NCI-H2029 treated with DMSO at 0.1 percent for 48 hours (cell line): ENCODE measurements at regions not wholly inside any gene's neighbourhood (a gene's known extent, or its start where the extent isn't known, plus 50 kb on each side); places are given as distances from the start of the nearest gene placed in this dataset.
A peak's percentile ranks its signal among the peaks of the same experiment; 100 is the strongest.
"Not testable (repeated sequence)": the region's sequence is repeated elsewhere in the genome, so short reads cannot be mapped to it uniquely, and the experiment has no call there.

Experiments
- DNase-seq: peaks from one replicate; lab custom pipeline; 2025; lab: John Stamatoyannopoulos, UW

DNA sequence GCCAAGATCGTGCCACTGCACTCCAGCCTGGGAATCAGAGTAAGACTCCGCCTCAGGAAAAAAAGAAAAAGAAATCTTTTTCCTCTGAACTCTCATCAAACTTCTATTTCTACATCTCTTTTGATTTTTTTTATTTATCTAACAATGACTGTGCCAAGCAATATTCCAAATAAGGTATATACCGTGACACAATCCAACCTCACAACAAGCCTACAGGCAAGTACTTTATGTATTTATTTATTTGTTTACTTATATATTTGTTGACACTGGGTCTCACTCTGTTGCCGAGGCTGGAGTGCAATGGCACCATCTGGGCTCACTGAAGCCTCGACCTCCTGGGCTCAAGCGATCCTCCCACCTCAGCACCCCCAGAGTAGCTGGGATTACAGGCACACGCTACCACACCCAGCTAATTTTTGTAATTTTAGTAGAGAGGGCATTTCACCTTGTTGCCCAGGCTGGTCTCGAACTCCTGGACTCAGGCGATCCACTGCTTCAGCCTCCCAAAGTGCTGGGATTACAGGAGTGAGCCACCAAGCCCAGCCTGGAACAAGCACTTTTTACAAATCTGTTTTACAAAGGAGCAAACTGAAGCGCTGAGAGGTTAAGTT is 94.9 kb upstream of the CHD2 start:
- DNase-seq = no peak

DNA sequence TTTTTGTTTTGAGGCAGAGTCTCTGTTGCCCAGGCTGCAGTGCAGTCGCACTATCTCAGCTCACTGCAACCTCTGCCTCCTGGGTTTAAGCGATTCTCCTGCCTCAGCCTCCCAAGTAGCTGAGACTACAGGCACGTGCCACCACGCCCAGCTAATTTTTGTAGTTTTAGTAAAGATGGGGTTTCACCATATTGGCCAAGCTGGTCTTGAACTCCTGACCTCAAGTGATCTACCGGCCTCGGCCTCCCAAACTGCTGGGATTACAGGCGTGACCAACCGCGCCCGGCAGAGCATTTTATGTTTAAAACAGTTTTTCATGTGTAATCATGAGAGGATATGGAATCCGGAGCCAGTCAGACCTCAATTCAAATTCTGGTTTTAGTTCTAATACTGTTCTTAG is 94.0 kb upstream of the CHD2 start:
- not testable (repeated sequence) for DNase-seq

DNA sequence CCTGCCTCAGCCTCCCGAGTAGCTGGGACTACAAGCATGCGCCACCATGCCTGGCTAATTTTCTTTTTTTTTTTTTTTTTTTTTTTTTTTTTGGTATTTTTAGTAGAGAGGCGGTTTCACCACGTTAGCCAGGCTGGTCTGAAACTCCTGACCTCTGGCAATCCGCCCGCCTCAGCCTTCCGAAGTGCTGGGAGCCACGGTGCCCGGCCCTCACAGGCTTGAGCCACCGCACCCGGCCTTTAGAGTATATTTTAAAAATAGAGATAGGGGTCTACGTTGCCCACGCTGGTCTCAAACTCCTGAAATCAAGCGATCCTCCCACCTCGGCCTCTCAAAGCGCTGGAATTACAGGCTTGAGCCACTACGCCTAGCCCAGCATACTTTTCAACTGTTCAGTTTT is 93.4 kb upstream of the CHD2 start:
- DNase-seq = no peak

DNA sequence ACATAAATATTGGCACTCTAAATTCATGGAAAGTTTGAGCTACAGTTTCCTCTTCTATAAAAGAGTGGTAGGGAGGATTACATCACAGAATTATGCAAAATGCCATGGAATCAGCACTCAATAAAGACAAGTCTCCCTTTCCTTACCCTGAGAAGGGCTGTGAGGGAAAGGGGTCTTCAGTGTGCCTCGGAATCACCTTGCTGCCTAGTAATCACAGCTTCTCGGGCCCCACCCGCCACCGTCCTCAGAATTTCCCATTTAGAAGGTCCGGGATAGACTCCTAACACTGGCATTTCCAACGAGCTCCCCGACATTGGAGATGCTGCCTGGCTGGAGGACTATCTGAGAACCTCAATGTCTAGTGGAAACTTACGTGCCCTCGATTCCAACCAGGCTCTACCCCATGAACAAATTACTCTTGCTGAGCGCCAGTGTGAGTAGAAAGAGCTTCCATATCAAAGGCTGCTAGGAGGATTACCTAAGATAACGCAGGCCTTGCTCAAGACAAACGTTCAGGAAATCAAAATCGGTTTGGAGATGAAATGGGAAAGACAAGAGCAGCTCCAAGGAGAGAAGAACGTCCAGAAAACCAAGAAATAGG is 92.1 kb upstream of the CHD2 start:
- DNase-seq = no peak

DNA sequence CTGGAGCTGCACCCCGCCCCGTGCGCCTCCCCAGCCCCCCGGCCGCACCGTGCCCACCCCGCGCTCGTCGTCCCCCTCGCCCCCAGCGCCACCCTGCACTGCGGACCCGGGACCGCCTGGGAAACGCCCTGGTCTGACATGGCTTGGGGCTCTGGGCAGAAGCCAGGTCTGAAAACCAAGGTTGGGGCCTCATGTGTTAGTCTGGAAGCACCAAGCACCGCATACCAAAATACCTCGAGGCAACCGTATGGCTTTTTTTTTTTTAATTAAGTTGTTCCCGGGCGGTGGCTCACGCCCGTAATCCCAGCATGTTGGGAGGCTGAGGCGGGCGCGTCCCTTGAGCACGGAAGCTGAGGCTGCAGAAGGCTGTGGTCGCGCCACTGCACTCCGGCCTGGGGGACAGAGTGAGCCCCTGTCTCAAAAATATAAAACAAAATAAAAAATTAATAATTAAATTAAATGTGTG is 91.5 kb upstream of the CHD2 start:
- no peak for DNase-seq

DNA sequence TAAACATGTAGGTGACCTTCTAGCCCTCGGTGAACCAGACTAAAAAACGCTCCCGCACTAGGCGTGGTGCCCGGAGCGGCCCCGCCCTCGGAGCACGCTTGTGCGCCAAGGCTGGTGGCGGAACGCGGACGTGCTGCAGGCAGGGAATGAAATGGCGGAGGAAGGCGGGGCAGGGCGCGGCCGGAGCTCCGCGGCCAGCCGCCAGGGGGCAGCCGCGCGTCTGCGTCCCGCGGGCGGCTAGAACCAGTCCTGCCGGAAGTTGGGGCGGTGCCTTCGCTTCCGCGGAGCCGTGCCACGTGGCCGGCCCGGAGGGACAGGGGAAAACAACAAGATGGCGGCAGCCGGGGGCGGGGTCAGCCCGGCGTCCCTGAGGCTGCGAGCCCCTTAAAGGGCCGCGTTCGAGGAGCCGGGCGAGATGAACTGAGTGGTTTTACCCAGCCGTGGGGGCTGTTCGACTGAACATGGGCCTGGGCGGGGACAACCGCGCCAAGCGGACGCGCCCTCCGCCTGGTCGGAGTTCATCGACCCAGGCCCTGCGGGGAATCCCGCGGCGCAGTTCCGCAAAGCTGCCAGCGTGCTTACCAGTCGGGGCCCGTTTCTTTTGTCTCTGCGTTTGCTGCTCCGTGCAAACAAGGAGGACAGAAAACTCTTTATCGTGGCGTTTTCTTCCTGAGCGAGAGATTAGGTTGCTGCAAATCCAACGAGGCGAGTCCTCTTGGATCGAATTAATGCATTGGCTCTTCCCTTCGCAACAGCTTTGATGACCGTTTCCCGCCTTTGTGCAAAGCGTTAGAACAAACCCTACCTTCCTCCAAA is 90.9 kb upstream of the CHD2 start:
- peak; percentile 58 for DNase-seq

DNA sequence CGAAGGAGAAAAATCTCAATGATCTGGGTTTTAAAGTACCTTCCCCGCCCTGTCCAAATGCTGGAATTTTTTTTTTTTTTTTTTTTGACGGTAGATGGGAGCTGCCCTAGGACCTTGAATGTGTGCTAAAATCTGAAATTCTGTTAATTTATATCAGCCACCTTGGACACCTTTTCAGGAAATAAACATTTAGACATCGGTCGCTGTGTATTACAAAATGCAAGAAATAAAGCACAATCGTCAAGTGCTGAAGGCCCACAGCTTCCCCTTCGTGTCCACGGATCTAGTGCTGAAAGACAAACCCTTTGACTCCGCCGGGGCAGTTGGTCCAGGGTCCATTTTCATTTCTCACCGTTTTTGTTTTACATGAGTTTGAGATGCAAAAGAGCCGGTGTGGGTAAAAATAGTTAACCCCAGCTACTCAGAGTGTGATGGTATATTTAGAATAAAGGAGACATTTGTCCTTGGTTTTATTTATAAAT is 90.2 kb upstream of the CHD2 start:
- DNase-seq = no peak

DNA sequence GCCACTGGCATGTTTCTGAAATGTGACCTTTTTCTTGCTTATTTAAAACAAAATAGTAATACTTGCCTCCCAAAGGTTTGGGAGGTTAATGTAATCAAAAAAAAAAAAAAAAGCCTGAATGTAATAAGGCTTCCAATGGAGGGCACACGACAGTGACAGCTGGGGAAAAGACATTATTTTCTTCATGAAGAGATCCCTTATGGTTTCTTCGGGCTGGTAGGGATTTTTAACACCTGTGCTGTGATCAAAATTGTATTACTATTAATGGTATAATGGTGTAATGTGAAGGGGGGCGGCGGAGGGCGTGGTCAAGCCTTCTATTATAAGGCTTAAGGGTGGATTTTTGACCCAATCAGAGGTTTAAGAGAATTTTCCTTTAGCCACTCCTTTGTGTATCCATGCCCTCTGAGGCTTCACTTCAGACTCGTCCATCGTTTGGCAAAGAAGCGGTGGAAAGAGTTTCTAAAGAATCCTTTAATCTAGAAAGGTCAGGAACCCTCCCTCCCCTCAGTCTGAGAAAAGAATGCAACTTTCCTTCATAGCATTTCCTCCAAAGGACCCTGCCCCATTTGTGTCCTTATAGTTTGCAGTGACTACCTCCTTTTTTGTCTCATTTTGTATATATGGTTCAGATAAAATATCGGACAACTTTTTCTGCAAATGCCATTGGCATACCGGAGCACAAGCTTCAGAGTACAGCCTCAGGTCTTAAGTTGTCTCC is 89.5 kb upstream of the CHD2 start:
- peak; percentile 70 for DNase-seq

DNA sequence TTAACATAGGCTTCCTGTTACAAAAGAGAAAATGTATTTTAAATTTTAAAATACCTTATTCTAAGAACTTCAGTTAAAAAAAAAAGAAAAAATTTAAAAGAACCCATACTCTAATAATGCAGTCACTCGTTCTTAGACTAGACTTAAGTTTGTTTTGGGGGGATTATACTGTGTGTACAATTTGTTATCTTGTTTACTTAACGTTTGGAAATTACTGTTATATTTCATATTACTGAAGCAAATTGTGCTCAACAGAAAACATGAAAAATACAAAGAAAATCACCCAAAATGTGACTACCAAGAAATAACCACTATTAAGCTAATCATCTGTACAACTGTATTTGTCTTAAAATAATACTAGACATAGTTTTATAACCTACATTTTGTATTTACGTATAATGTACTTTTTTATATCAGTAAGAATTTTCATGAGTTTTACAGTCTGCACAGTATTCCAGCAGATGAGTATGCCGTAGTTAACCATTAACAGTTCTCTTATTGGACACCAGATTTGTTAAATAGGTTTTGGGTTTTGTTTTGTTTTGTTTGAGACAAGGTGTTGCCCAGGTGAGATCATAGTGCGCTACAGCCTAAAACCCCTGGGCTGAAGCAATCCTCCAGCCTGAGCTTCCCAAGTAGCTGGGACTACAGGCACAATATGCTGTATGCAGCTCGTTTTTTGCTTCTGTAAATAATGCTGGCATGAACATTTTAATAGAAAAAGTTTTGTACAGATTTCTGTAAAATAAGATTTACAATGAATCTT is 88.8 kb upstream of the CHD2 start:
- DNase-seq = peak; percentile 57

DNA sequence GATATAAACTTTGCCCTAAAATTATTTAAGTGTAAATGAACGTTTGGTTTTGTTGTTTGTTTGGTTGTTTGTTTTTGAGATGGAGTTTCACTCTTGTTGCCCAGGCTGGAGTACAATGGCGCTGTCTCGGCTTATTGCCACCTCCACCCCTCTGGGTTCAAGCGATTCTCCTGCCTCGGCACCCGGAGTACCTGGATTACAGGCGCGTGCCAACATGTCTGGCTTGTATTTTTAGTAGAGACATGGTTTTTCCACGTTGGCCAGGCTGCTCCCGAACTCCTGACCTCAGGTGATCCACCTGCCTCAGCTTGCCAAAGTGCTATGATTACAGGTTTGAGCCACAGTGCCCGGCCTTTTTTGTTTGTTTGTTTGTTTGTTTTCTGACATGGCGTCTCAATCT is 87.9 kb upstream of the CHD2 start:
- no peak for DNase-seq

DNA sequence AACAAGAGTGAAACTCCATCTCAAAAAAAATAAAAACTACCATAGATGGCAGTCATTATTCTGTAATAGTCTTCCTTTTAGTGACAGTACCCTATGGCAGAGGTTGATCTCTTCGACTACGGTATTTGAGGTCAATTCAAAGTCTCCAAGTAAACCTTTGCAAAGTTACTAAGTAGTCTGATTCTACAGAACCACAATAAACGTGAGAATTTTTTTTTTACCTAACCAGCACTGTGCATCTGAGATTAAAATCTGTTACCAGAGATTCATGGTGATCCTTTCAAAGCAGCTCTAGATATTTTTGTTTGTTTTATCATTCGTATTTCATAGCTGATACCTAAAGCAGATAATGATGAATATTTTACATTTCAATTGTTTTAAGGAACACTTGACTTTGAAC is 86.6 kb upstream of the CHD2 start:
- no peak for DNase-seq

DNA sequence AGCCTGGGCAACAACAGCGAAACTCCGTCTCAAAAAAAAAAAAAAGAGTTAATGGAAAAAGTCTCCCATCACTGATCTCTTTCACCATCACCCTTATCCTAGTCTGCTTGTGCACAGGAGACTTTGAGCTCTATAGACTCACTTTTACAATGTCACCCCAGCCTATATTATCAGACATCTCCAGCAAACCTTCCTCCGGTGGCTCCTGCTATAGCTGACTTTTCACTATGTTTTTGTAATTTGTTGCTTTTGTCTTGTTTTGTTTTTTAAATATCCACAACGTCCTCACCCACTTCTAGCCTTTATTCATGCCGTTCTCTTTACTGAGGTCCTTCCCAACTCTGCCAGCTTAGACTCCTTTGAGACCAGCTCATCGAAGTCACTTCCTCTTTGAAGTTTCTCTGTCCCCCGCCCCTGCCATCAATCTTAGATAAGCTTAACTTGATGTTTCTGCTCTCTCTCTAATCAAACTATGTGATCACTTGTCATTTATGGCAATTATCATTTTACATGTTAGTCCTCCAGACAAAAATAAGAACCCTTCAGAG is 82.7 kb upstream of the CHD2 start:
- no peak for DNase-seq

DNA sequence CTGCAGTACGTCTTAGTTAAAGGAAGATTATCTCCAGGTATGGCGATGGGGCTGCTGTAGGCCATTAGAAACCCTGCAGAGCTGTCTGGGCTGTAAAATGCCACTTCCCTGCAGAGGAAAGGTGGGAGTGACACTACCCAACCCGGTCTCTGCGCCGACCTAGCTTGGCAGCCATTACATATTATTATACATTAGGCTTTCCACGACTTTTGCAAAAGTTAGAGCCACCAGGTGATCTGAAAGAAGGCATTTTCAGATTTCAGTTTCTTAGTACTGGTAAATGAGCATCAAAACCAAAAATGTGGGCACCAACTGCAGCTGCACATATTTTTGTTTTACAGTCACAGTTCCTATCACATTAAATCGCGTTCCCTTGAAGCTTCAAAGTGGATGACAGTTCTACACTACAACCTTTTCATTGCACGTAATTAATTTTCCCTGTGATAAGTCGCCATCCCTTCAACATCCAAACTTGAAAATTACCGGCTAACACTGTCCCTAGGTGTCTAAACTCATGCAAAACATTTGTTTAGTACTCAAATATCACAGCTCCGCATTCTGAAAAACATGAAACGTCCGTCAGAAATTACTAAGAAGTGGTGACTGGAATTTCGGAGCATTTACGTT is 81.4 kb upstream of the CHD2 start:
- peak; percentile 13 for DNase-seq

DNA sequence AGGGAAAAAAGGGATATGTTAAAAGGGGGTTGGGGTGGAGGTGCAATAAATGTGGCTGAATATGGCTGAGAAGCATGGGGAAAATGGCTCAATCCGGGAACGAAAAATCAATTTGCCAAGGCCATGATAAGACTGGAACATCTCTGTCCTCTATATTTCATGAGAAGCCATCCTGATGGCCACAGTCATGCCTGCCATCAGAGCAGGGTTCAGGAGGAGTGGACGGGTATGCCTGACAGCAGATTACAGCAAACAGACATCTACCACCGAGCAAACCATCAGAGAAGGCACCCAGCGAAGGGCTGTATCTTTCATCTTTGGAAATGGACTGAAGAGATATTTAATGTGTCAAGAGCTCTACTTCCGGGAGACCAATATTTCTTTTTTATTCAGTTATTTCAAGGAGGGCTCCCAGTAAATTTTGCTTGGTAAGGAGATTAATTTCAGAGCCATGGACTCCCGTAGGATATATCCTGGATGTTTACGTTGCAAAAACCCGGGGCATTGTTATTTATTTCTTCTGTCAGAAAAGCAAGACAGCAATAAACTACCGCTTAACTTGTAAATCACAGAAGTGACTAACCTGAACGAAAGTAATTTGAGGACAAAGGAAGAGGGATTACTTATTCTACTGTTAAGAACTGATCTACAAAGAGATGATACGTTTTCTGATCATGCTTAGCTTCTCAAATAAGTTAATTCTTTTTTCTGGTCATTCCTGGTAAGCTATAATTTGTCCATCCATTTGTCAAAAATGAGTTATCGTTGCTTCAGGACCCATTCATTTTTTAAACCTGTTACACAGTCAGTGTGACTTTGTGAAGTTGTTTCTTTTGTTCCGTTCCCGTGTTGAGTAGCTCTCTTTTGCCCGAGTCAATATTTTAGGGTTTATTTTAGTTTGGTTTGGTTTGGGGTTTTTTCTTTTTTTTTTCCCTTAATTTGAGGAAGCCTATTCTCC is 80.6 kb upstream of the CHD2 start:
- DNase-seq = no peak

DNA sequence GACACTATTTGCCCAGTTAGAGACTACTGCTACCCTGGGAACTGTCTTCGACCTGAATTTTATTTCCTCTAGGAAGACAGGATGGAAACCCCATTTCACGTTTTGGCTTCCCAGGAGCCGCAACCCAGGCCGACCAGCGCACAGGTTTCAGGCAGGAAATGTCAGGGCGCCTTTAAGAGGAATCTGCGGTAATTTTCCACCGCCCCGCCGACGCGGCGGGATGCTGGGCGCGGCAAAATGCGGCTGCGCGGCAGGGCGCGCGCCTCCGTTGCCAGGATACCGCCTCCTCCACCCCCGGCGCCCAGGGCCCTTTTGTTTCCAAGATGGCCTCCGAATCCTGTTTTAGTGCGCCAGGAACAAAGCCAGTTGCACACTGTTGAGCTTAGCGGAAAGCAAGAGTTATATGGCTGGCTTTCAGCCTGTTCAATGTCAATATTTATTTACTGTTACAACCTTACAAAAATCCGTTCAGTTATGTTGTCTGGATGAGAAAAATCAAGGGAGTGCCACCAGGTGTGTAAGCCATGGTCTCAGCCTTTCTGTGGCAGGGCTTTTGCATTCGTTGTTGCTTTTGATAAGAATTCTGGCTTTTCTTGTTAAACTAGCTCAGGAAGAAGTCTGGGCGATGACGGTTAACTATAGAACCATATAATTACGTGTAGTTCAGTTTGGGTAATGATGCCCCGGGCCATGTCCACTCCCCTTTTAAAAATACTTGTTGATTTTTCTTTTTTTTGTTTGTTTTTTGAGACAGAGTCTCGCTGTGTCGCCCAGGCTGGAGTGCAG is 79.7 kb upstream of the CHD2 start:
- DNase-seq = peak; percentile 75

DNA sequence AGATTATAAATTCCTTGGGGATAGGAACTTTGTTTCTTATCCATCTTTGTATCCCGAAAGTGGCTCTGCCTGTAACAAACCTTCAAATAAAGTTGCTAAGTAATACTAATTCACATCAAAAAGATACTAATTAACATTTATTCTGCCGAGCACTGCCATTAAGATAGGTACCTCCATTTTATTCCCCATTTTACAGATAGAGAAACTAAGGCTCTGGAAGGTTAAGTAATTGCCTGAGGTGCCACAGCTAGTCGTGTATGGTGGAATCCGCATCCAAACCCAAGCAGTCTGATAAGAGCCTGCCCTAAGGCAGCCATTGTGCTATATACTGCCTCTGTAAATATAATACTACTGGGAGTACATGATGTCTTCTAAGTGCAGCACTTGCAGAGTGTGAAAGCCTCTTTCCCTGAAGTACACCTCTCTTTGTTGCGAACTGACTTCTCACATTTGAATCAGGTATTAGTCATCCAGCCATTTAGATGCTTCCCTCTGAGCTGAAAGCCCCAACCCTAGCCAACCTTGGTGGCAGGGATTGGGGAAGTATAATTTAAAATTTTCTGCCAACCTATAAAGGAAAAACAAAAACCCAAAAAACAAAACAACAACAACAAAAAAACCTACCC is 78.5 kb upstream of the CHD2 start:
- peak; percentile 38 for DNase-seq

DNA sequence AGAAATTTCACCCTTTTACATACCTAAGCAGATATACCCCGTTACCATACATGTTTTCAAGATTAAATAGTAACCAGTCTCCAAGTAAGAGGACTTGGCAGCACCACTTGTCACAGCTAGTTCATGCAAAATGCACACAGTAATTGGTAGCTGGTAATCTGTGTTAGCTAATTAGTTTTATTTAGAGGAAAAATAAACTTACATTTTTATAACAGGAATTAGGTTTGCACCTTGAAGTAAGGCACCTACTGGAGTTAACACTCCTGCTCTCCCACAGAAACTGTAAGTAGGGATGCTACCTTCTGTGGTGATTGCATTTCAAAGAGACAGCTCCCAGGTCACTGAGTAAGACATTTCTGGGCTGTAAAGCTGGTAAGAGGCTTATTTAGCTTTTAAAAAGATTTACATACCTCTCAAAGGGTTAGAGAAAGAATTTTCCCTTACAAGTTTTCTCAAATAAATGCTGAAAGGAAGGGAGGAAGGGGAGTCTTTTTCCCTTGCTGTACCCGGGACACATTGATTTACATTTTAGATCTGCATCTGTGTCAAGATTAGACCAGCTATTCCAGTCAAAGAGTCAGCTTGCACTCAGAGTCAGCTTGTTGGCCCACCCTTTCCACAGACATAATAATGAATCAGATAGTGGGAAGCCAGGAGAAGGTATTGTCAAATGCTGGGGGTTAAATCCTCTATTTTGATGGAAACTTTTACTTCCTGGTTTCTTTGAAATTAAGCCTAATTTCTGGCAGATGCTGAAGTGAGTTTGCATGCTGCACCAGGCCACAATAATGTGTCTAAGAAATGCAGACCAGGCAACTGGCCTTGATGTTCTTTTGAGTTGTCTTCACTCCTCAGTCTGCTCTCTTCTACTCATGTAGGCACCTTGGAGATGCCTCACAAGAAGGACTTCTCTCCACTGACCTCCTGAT is 77.6 kb upstream of the CHD2 start:
- no peak for DNase-seq
